ENCODE measurements at regions not wholly inside any gene's neighbourhood (a gene's known extent, or its start where the extent isn't known, plus 50 kb on each side); places are given as distances from the start of the nearest gene placed in this dataset.

DNA sequence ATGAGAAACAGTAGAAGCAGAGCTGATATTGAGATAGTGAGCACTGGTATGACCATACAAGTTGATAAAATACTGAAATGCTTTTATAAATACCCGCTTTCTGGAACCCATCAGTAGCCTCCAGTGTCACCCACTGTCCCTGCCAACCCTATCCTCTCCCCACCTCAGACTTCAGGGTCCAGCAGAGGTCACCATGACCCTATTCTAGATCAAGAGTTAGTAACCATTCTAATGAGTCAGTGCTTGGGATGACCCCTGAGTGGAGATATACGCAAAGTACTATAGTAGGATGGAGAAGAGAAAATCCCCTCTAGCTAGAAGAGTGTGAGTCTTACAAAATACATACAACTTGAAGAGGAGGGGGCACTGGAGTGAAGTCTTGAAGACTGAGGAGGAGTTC lies 297.9 kb upstream of the BRINP1 start:
- no peaks in the 10 kb centered on the region for H3K79me1 ChIP-seq (ENCODE audit: low read depth, low read length)
- no peak overlapping the region for H2AFZ ChIP-seq (ENCODE audit: low read length)
- no peak overlapping the region for H2BK15ac ChIP-seq (ENCODE audit: low read length)
- H3K4ac ChIP-seq (ENCODE audit: low read length), result no peak overlapping the region
- no peak overlapping the region for H4K8ac ChIP-seq (ENCODE audit: low read depth, low read length)
- H2AK5ac ChIP-seq (ENCODE audit: low read depth, low read length), result no peak overlapping the region
- no peaks in the 10 kb centered on the region for H3K27me3 ChIP-seq (ENCODE audit: control insufficient read depth in 3 of 3, insufficient read depth in 3 of 3, low read depth in 1 of 3, low read length in 3 of 3)
- peaks cover 0 to 2% of the 10 kb centered on the region in 2 donors for H3K4me1 ChIP-seq (ENCODE audit: control insufficient read depth in 2 of 2, insufficient read depth in 1 of 2, low read depth in 1 of 2, low read length in 2 of 2)
- no CpG with 5 or more reads among the region's 2 CpGs for WGBS, 2 donors (ENCODE audit: extremely low coverage in 2 of 2, insufficient read length in 2 of 2, insufficient replicate concordance in 1 of 2)
- H3K9ac ChIP-seq (ENCODE audit: low read depth, low read length, poor library complexity), result no peak overlapping the region
- no peaks in the 10 kb centered on the region for H3K36me3 ChIP-seq (replicated peaks in 1 of 2; ENCODE audit: control insufficient read depth in 2 of 2, insufficient read depth in 2 of 2, low read length in 2 of 2)
- no peak overlapping the region for H3K4me3 ChIP-seq (ENCODE audit: low read length in 2 of 2)
- H3K23ac ChIP-seq (ENCODE audit: low read depth, low read length, poor library complexity), result no peak overlapping the region
- no peak overlapping the region for H3K14ac ChIP-seq (ENCODE audit: low read length)
- no peak overlapping the region for H4K91ac ChIP-seq (ENCODE audit: low read depth, low read length, poor library complexity)
- no peak overlapping the region for H3K27ac ChIP-seq (replicated peaks; ENCODE audit: low read length)
- no peak overlapping the region for H2BK12ac ChIP-seq (ENCODE audit: low read length)
- no peak overlapping the region for H3K18ac ChIP-seq (ENCODE audit: low read length)
- H2BK5ac ChIP-seq (ENCODE audit: low read length), result no peak overlapping the region
- no peaks in the 10 kb centered on the region for H3K9me3 ChIP-seq (replicated peaks in 1 of 2; ENCODE audit: control insufficient read depth in 2 of 2, insufficient read depth in 1 of 2, low read depth in 1 of 2, low read length in 2 of 2)
- no peak for DNase-seq (ENCODE audit: low spot score)
- no peak overlapping the region for H2BK120ac ChIP-seq (ENCODE audit: low read depth, low read length)
- no peak overlapping the region for H3K4me2 ChIP-seq (ENCODE audit: insufficient read depth, low read length, poor library complexity, severe bottlenecking)

DNA sequence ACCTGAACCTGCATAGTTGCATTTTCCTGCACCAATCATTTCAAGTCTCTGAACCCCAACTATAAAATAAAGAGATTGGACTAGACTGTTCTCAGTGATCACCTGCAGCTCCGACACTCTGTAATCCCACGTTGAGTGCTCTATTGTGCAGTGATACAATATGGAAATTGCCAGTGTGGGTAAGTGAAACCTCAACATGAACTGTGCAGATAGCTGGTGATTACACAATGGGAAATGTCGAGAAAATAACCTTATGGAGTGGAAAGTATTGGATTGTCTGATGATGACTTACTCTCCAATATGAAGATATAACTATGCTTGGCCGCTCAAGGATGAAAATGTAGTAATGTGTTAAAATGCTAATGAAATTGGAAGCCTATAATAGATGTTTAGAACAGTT lies 293.1 kb upstream of the BRINP1 start:
- Histone ChIP-seq H3K27ac (replicated peaks; ENCODE audit: low read length) (no peak overlapping the region), H3K9ac (ENCODE audit: low read depth, low read length, poor library complexity) (no peak overlapping the region), H3K4me1 (ENCODE audit: control insufficient read depth in 2 of 2, insufficient read depth in 1 of 2, low read depth in 1 of 2, low read length in 2 of 2) (peaks cover 0 to 2% of the 10 kb centered on the region in 2 donors), H2BK120ac (ENCODE audit: low read depth, low read length) (no peak overlapping the region), H3K36me3 (replicated peaks in 1 of 2; ENCODE audit: control insufficient read depth in 2 of 2, insufficient read depth in 2 of 2, low read length in 2 of 2) (no peaks in the 10 kb centered on the region), H2AFZ (ENCODE audit: low read length) (no peak overlapping the region), H3K14ac (ENCODE audit: low read length) (no peak overlapping the region), H2BK12ac (ENCODE audit: low read length) (no peak overlapping the region), H3K4me2 (ENCODE audit: insufficient read depth, low read length, poor library complexity, severe bottlenecking) (no peak overlapping the region), H3K9me3 (replicated peaks in 1 of 2; ENCODE audit: control insufficient read depth in 2 of 2, insufficient read depth in 1 of 2, low read depth in 1 of 2, low read length in 2 of 2) (no peaks in the 10 kb centered on the region), H3K27me3 (ENCODE audit: control insufficient read depth in 3 of 3, insufficient read depth in 3 of 3, low read depth in 1 of 3, low read length in 3 of 3) (no peaks in the 10 kb centered on the region), H3K4ac (ENCODE audit: low read length) (no peak overlapping the region), H4K91ac (ENCODE audit: low read depth, low read length, poor library complexity) (no peak overlapping the region), H4K8ac (ENCODE audit: low read depth, low read length) (no peak overlapping the region), H3K18ac (ENCODE audit: low read length) (no peak overlapping the region), H3K79me1 (ENCODE audit: low read depth, low read length) (no peaks in the 10 kb centered on the region), H2AK5ac (ENCODE audit: low read depth, low read length) (no peak overlapping the region), H3K23ac (ENCODE audit: low read depth, low read length, poor library complexity) (no peak overlapping the region), H2BK15ac (ENCODE audit: low read length) (no peak overlapping the region), H3K4me3 (ENCODE audit: low read length in 2 of 2) (no peak overlapping the region), H2BK5ac (ENCODE audit: low read length) (no peak overlapping the region)
- no peak for DNase-seq (ENCODE audit: low spot score)
- no CpG with 5 or more reads among the region's 4 CpGs for WGBS, 2 donors (ENCODE audit: extremely low coverage in 2 of 2, insufficient read length in 2 of 2, insufficient replicate concordance in 1 of 2)

DNA sequence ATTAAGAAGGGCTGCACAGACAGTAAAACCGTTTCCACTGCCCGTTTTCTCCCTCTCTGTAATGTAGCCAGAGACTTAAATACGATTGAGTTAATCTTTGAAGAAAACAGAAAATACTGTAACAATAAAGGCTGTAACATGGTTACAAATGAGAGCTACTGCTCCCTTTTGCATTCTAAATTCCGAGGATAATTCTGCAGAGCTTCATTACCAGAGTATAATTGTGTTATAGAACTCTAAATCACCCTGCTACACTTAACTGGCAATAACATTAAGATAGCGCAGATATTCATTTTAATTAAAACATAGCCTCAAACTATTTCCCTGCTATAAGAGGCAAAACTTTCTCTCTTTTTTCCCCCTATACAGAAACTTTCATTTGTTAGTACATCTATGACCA lies 283.7 kb upstream of the BRINP1 start:
- no CpG with 5 or more reads among the region's 5 CpGs for WGBS, 2 donors (ENCODE audit: extremely low coverage in 2 of 2, insufficient read length in 2 of 2, insufficient replicate concordance in 1 of 2)
- H2BK120ac ChIP-seq (ENCODE audit: low read depth, low read length), result no peak overlapping the region
- no peak overlapping the region for H3K4me2 ChIP-seq (ENCODE audit: insufficient read depth, low read length, poor library complexity, severe bottlenecking)
- H2BK12ac ChIP-seq (ENCODE audit: low read length), result no peak overlapping the region
- H3K9me3 ChIP-seq (replicated peaks in 1 of 2; ENCODE audit: control insufficient read depth in 2 of 2, insufficient read depth in 1 of 2, low read depth in 1 of 2, low read length in 2 of 2), result no peaks in the 10 kb centered on the region
- no peak overlapping the region for H3K23ac ChIP-seq (ENCODE audit: low read depth, low read length, poor library complexity)
- no peak overlapping the region for H3K14ac ChIP-seq (ENCODE audit: low read length)
- DNase-seq (ENCODE audit: low spot score), result no peak
- H2BK15ac ChIP-seq (ENCODE audit: low read length), result no peak overlapping the region
- H3K4me3 ChIP-seq (ENCODE audit: low read length in 2 of 2), result no peak overlapping the region
- no peak overlapping the region for H2AFZ ChIP-seq (ENCODE audit: low read length)
- no peaks in the 10 kb centered on the region for H3K36me3 ChIP-seq (replicated peaks in 1 of 2; ENCODE audit: control insufficient read depth in 2 of 2, insufficient read depth in 2 of 2, low read length in 2 of 2)
- H3K4ac ChIP-seq (ENCODE audit: low read length), result no peak overlapping the region
- H3K9ac ChIP-seq (ENCODE audit: low read depth, low read length, poor library complexity), result no peak overlapping the region
- no peak overlapping the region for H4K91ac ChIP-seq (ENCODE audit: low read depth, low read length, poor library complexity)
- no peak overlapping the region for H3K27ac ChIP-seq (replicated peaks; ENCODE audit: low read length)
- no peaks in the 10 kb centered on the region for H3K79me1 ChIP-seq (ENCODE audit: low read depth, low read length)
- H4K8ac ChIP-seq (ENCODE audit: low read depth, low read length), result no peak overlapping the region
- no peaks in the 10 kb centered on the region for H3K27me3 ChIP-seq (ENCODE audit: control insufficient read depth in 3 of 3, insufficient read depth in 3 of 3, low read depth in 1 of 3, low read length in 3 of 3)
- no peaks in the 10 kb centered on the region for H3K4me1 ChIP-seq (ENCODE audit: control insufficient read depth in 2 of 2, insufficient read depth in 1 of 2, low read depth in 1 of 2, low read length in 2 of 2)
- no peak overlapping the region for H2BK5ac ChIP-seq (ENCODE audit: low read length)
- H3K18ac ChIP-seq (ENCODE audit: low read length), result no peak overlapping the region
- H2AK5ac ChIP-seq (ENCODE audit: low read depth, low read length), result no peak overlapping the region

DNA sequence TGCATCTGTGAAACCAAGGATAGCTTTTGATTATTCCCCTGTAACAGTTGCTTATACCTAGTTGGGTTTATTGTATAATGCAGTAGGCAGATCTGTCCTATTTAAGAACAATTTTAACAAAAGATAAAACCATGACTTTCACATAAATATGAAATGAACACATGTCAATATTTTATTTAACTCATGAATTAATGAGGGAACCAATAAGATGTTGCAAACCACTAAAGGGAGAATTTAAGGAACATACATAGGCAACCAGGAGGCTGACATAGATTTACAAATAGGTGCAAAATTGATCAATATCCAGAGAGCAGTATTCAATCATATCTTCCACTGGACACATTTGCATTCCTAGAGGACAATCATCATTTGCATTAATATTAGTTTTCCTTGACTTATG lies 280.0 kb upstream of the BRINP1 start:
- Histone ChIP-seq H3K4me1 (ENCODE audit: control insufficient read depth in 2 of 2, insufficient read depth in 1 of 2, low read depth in 1 of 2, low read length in 2 of 2) (no peaks in the 10 kb centered on the region), H2BK15ac (ENCODE audit: low read length) (no peak overlapping the region), H3K79me1 (ENCODE audit: low read depth, low read length) (no peaks in the 10 kb centered on the region), H3K9ac (ENCODE audit: low read depth, low read length, poor library complexity) (no peak overlapping the region), H3K14ac (ENCODE audit: low read length) (no peak overlapping the region), H3K23ac (ENCODE audit: low read depth, low read length, poor library complexity) (no peak overlapping the region), H2AFZ (ENCODE audit: low read length) (no peak overlapping the region), H2AK5ac (ENCODE audit: low read depth, low read length) (no peak overlapping the region), H3K4me2 (ENCODE audit: insufficient read depth, low read length, poor library complexity, severe bottlenecking) (no peak overlapping the region), H3K9me3 (replicated peaks in 1 of 2; ENCODE audit: control insufficient read depth in 2 of 2, insufficient read depth in 1 of 2, low read depth in 1 of 2, low read length in 2 of 2) (no peaks in the 10 kb centered on the region), H2BK120ac (ENCODE audit: low read depth, low read length) (no peak overlapping the region), H2BK5ac (ENCODE audit: low read length) (no peak overlapping the region), H3K18ac (ENCODE audit: low read length) (no peak overlapping the region), H4K8ac (ENCODE audit: low read depth, low read length) (no peak overlapping the region), H2BK12ac (ENCODE audit: low read length) (no peak overlapping the region), H3K27me3 (ENCODE audit: control insufficient read depth in 3 of 3, insufficient read depth in 3 of 3, low read depth in 1 of 3, low read length in 3 of 3) (no peaks in the 10 kb centered on the region), H3K27ac (replicated peaks; ENCODE audit: low read length) (no peak overlapping the region), H3K36me3 (replicated peaks in 1 of 2; ENCODE audit: control insufficient read depth in 2 of 2, insufficient read depth in 2 of 2, low read length in 2 of 2) (no peaks in the 10 kb centered on the region), H3K4me3 (ENCODE audit: low read length in 2 of 2) (no peak overlapping the region), H3K4ac (ENCODE audit: low read length) (no peak overlapping the region), H4K91ac (ENCODE audit: low read depth, low read length, poor library complexity) (no peak overlapping the region)
- DNase-seq (ENCODE audit: low spot score), result no peak

All from neuronal stem cell (in vitro differentiated cells).